Peyer's patch (tissue), 4 donors: ENCODE measurements at regions not wholly inside any gene's neighbourhood (a gene's known extent, or its start where the extent isn't known, plus 50 kb on each side); places are given as distances from the start of the nearest gene placed in this dataset.

Source experiments
- CTCF ChIP-seq, 6 experiments: fragments of 450-650 bp in 4 of 6; fragments of 200-600 bp in 2 of 6; sonication (generic) in 1 of 6; IDR thresholded peaks; one replicate each; pipeline ENCODE4 v1.5.1; 2017 to 2019; ENCODE audit warnings: antibody characterized with exemption in 6 of 6, mild to moderate bottlenecking in 3 of 6, moderate library complexity in 1 of 6
- POLR2A ChIP-seq, 2 donors: fragments of 450-650 bp; IDR thresholded peaks; one replicate each; pipeline ENCODE4 v1.5.1; 2017; ENCODE audit warnings: antibody characterized with exemption in 2 of 2, mild to moderate bottlenecking in 2 of 2, moderate library complexity in 2 of 2

GRCh38 chr1:36622741-36623648, 140.3 kb upstream of the CSF3R start:
- TF ChIP-seq CTCF (IDR thresholded peaks at IDR 0.05), result no peak
- TF ChIP-seq POLR2A (IDR thresholded peaks at IDR 0.05), result no peak
